Right atrium auricular region (tissue), 2 donors: ENCODE measurements at regions not wholly inside any gene's neighbourhood (a gene's known extent, or its start where the extent isn't known, plus 50 kb on each side); places are given as distances from the start of the nearest gene placed in this dataset.
"Not testable (repeated sequence)": the region's sequence is repeated elsewhere in the genome, so short reads cannot be mapped to it uniquely, and the experiment has no call there.

Source experiments
- DNase-seq: peaks from one replicate; pipeline ENCODE4 v3.0.0-alpha.2; 2019; ENCODE audit warnings: low spot score
- H3K27ac ChIP-seq, 2 donors: fragments of 200-600 bp; sonication (generic); 1 replicate in 1 of 2; 2 replicates in 1 of 2; pipeline ENCODE4 v1.5.1; 2016 to 2019
- H3K27me3 ChIP-seq, 2 donors: fragments of 200-600 bp; sonication (generic); one replicate each; pipeline versions ENCODE4 v1.5.1 to v1.6.0; 2017 to 2019
- H3K36me3 ChIP-seq: fragments of 200-600 bp; sonication (generic); one replicate; pipeline ENCODE4 v1.5.1; 2016
- H3K4me1 ChIP-seq, 2 donors: fragments of 200-600 bp; sonication (generic); one replicate each; pipeline versions ENCODE4 v1.5.1 to v1.6.0; 2017 to 2019
- H3K4me3 ChIP-seq, 2 donors: fragments of 200-600 bp; sonication (generic); 1 replicate in 1 of 2; 2 replicates in 1 of 2; pipeline ENCODE4 v1.5.1; 2017 to 2019; ENCODE audit warnings: mild to moderate bottlenecking in 1 of 2, moderate library complexity in 1 of 2
- H3K9me3 ChIP-seq, 2 donors: fragments of 200-600 bp; sonication (generic); one replicate each; pipeline ENCODE4 v1.5.1; 2019
- CTCF ChIP-seq, 2 donors: fragments of 200-600 bp; sonication (generic); IDR thresholded peaks; one replicate each; pipeline ENCODE4 v1.5.1; 2019; ENCODE audit warnings: antibody characterized with exemption in 2 of 2

- Histone ChIP-seq H3K9me3 (no peaks in the 10 kb centered on the region), H3K27ac (no peak overlapping the region), H3K27me3 (no peaks in the 10 kb centered on the region), H3K4me3 (no peak overlapping the region), H3K36me3 (no peaks in the 10 kb centered on the region), H3K4me1 (no peaks in the 10 kb centered on the region)
- no peak for TF ChIP-seq CTCF (IDR thresholded peaks at IDR 0.05)
- DNase-seq: no peak
Measured at GRCh38 chr9:31032206-31032605, 1352.2 kb upstream of the ACO1 start.

- no peak for DNase-seq
- Histone ChIP-seq H3K4me1 (no peaks in the 10 kb centered on the region), H3K27me3 (no peaks in the 10 kb centered on the region), H3K27ac (no peak overlapping the region), H3K36me3 (no peaks in the 10 kb centered on the region), H3K4me3 (no peak overlapping the region), H3K9me3 (no peaks in the 10 kb centered on the region)
- no peak for TF ChIP-seq CTCF (IDR thresholded peaks at IDR 0.05)
Measured at GRCh38 chr9:31034311-31034710, 1350.1 kb upstream of the ACO1 start.

- no peak for DNase-seq
- no peak for TF ChIP-seq CTCF (IDR thresholded peaks at IDR 0.05)
- Histone ChIP-seq H3K27me3 (no peaks in the 10 kb centered on the region), H3K4me1 (no peaks in the 10 kb centered on the region), H3K9me3 (no peaks in the 10 kb centered on the region), H3K4me3 (no peak overlapping the region), H3K36me3 (no peaks in the 10 kb centered on the region), H3K27ac (no peak overlapping the region)
Measured at GRCh38 chr9:31040564-31040963, 1343.9 kb upstream of the ACO1 start.

GRCh38 chr9:31045810-31046209, 1338.6 kb upstream of the ACO1 start:
- Histone ChIP-seq H3K36me3 (no peaks in the 10 kb centered on the region), H3K27me3 (no peaks in the 10 kb centered on the region), H3K9me3 (no peaks in the 10 kb centered on the region), H3K27ac (no peak overlapping the region), H3K4me3 (no peak overlapping the region), H3K4me1 (no peaks in the 10 kb centered on the region)
- no peak for DNase-seq
- TF ChIP-seq CTCF (IDR thresholded peaks at IDR 0.05): no peak

GRCh38 chr9:31061592-31061991, 1322.9 kb upstream of the ACO1 start:
- H3K9me3 ChIP-seq, H3K4me3 ChIP-seq, H3K4me1 ChIP-seq, H3K27ac ChIP-seq, H3K27me3 ChIP-seq, H3K36me3 ChIP-seq, DNase-seq: not testable (repeated sequence)

GRCh38 chr9:31065691-31066090, 1318.8 kb upstream of the ACO1 start:
- no peak overlapping the region for H3K4me3 ChIP-seq
- H3K36me3 ChIP-seq: no peaks in the 10 kb centered on the region
- no peak for TF ChIP-seq CTCF (IDR thresholded peaks at IDR 0.05)
- no peaks in the 10 kb centered on the region for H3K9me3 ChIP-seq
- H3K27me3 ChIP-seq: no peaks in the 10 kb centered on the region
- no peaks in the 10 kb centered on the region for H3K4me1 ChIP-seq
- H3K27ac ChIP-seq: no peak overlapping the region
- no peak for DNase-seq
